H1 (cell line): ENCODE measurements at regions not wholly inside any gene's neighbourhood (a gene's known extent, or its start where the extent isn't known, plus 50 kb on each side); places are given as distances from the start of the nearest gene placed in this dataset.

ENCODE experiments used
- CTCF ChIA-PET: fragments of 300-600 bp; sonication (Branson Sonifier 250); formaldehyde crosslinking; loops from one replicate; lab custom pipeline; 2021; ENCODE audit not compliant: partially characterized antibody; lab: Charles Lee
- POLR2A ChIA-PET: fragments of 300-600 bp; sonication (Branson Sonifier 250); formaldehyde crosslinking; loops from one replicate; lab custom pipeline; 2021; ENCODE audit warnings: inconsistent platforms; ENCODE audit not compliant: partially characterized antibody; lab: Charles Lee
- DNase-seq, 2 experiments: peaks; one replicate each; pipeline versions ENCODE4 v3.0.0 to v3.0.0-alpha.2; 2010 to 2022; ENCODE audit warnings: low spot score in 2 of 2, low read depth in 1 of 2, mixed read lengths in 1 of 2
- FAIRE-seq: peaks from 2 replicates; lab custom pipeline; 2011; peaks lifted over from hg19 to GRCh38; lab: Jason Lieb, UNC
- H2AFZ ChIP-seq: 2 replicates; pipeline ENCODE4 v1.8.1; 2012; ENCODE audit warnings: low read length, inconsistent platforms
- H2AK5ac ChIP-seq: 2 replicates; pipeline ENCODE4 v1.6.1; 2013; ENCODE audit warnings: low read depth, low read length
- H2BK120ac ChIP-seq: replicated peaks from 2 replicates; pipeline ENCODE3; 2013; ENCODE audit warnings: low read depth, low read length, inconsistent platforms
- H2BK12ac ChIP-seq: 2 replicates; pipeline ENCODE4 v1.6.1; 2013; ENCODE audit warnings: low read depth, low read length
- H2BK15ac ChIP-seq: 2 replicates; pipeline ENCODE4 v1.6.1; 2013; ENCODE audit warnings: low read length
- H2BK20ac ChIP-seq: 2 replicates; pipeline ENCODE4 v1.6.1; 2013; ENCODE audit warnings: low read length
- H2BK5ac ChIP-seq: 2 replicates; pipeline ENCODE4 v1.6.1; 2013; ENCODE audit warnings: low read depth, low read length
- H3K14ac ChIP-seq: 2 replicates; pipeline ENCODE4 v1.6.1; 2013; ENCODE audit warnings: inconsistent platforms; ENCODE audit not compliant: insufficient read length
- H3K18ac ChIP-seq: 2 replicates; pipeline ENCODE4 v1.6.1; 2013; ENCODE audit warnings: low read length; ENCODE audit errors: extremely low read depth
- H3K23ac ChIP-seq: 2 replicates; pipeline ENCODE4 v1.6.1; 2013; ENCODE audit warnings: inconsistent platforms; ENCODE audit not compliant: insufficient read length
- H3K23me2 ChIP-seq: 2 replicates; pipeline ENCODE4 v1.6.1; 2013; ENCODE audit warnings: low read depth, low read length
- H3K27ac ChIP-seq: 2 replicates; pipeline ENCODE4 v1.6.1; 2011; ENCODE audit warnings: low read depth, low read length, inconsistent platforms
- H3K27me3 ChIP-seq, 4 experiments: replicated peaks in 1 of 4; 1 replicate in 1 of 4; 2 replicates in 3 of 4; pipeline versions ENCODE4 v1.6.1 to v1.8.1; 2011 to 2013; ENCODE audit warnings: low read length in 3 of 4, mild to moderate bottlenecking in 3 of 4, inconsistent platforms in 2 of 4, mixed read lengths in 2 of 4, moderate library complexity in 1 of 4; ENCODE audit not compliant: control insufficient read depth in 3 of 4, insufficient read depth in 3 of 4; ENCODE audit errors: extremely low read depth in 1 of 4
- H3K36me3 ChIP-seq, 4 experiments: 2 replicates each; pipeline versions ENCODE4 v1.6.1 to v1.8.1; 2011 to 2013; ENCODE audit warnings: mild to moderate bottlenecking in 4 of 4, low read length in 3 of 4, moderate library complexity in 2 of 4, control low read depth in 1 of 4, inconsistent platforms in 1 of 4; ENCODE audit not compliant: insufficient read depth in 4 of 4, control insufficient read depth in 2 of 4
- H3K4ac ChIP-seq: replicated peaks from 2 replicates; pipeline ENCODE3; 2013; ENCODE audit warnings: low read length, low read depth, mixed read lengths, inconsistent platforms; ENCODE audit not compliant: insufficient read length
- H3K4me1 ChIP-seq, 4 experiments: replicated peaks in 1 of 4; 1 replicate in 1 of 4; 2 replicates in 3 of 4; pipeline versions ENCODE4 v1.6.1 to v1.8.1; 2011 to 2013; ENCODE audit warnings: low read length in 3 of 4, inconsistent platforms in 2 of 4, mixed read lengths in 1 of 4; ENCODE audit not compliant: insufficient read depth in 4 of 4, control insufficient read depth in 3 of 4
- H3K4me2 ChIP-seq, 2 experiments: 2 replicates each; pipeline versions ENCODE4 v1.6.1 to v1.8.1; 2011 to 2013; ENCODE audit warnings: low read depth in 2 of 2, low read length in 2 of 2, control low read depth in 1 of 2, inconsistent platforms in 1 of 2, mild to moderate bottlenecking in 1 of 2; ENCODE audit not compliant: insufficient read depth in 1 of 2
- H3K4me3 ChIP-seq, 4 experiments: fragments of 200-600, 300-600 bp in 1 of 4; sonication (generic), shearing (Covaris generic), sonication (Bioruptor Twin) in 1 of 4; 2 replicates each; pipeline versions ENCODE4 v1.5.1 to v1.8.1; 2011 to 2016; ENCODE audit warnings: low read length in 4 of 4, low read depth in 3 of 4, control low read depth in 2 of 4, inconsistent platforms in 2 of 4, mild to moderate bottlenecking in 2 of 4, mixed read lengths in 1 of 4, moderate library complexity in 1 of 4; ENCODE audit not compliant: insufficient read depth in 2 of 4; ENCODE audit errors: extremely low read depth in 1 of 4
- H3K56ac ChIP-seq: replicated peaks from 2 replicates; pipeline ENCODE3; 2013; ENCODE audit warnings: low read depth, mild to moderate bottlenecking, mixed read lengths, low read length, inconsistent platforms; ENCODE audit not compliant: insufficient read length
- H3K79me1 ChIP-seq: 2 replicates; pipeline ENCODE4 v1.6.1; 2013; ENCODE audit warnings: low read depth, low read length, control low read depth
- H3K79me2 ChIP-seq, 2 experiments: 2 replicates each; pipeline versions ENCODE4 v1.6.1 to v1.8.1; 2012 to 2013; ENCODE audit warnings: low read length in 2 of 2, mild to moderate bottlenecking in 2 of 2, inconsistent platforms in 1 of 2; ENCODE audit not compliant: insufficient read depth in 2 of 2, control insufficient read depth in 1 of 2
- H3K9ac ChIP-seq, 4 experiments: replicated peaks in 1 of 4; 1 replicate in 1 of 4; 2 replicates in 3 of 4; pipeline versions ENCODE4 v1.6.1 to v1.8.1; 2011 to 2013; ENCODE audit warnings: low read depth in 3 of 4, low read length in 3 of 4, control low read depth in 2 of 4, mild to moderate bottlenecking in 2 of 4, moderate library complexity in 2 of 4, inconsistent platforms in 1 of 4; ENCODE audit errors: extremely low read depth in 1 of 4
- H3K9me3 ChIP-seq, 2 experiments: 2 replicates each; pipeline versions ENCODE4 v1.6.1 to v1.8.1; 2012 to 2013; ENCODE audit warnings: mild to moderate bottlenecking in 2 of 2, moderate library complexity in 2 of 2, control low read depth in 1 of 2, inconsistent platforms in 1 of 2, low read depth in 1 of 2, low read length in 1 of 2, mixed read lengths in 1 of 2; ENCODE audit not compliant: insufficient read depth in 2 of 2
- H4K20me1 ChIP-seq, 2 experiments: replicated peaks in 1 of 2; 2 replicates each; pipeline versions ENCODE3 to v1.8.1; 2011 to 2013; ENCODE audit warnings: inconsistent platforms in 2 of 2, low read length in 2 of 2, mild to moderate bottlenecking in 1 of 2; ENCODE audit not compliant: insufficient read depth in 2 of 2, control insufficient read depth in 1 of 2
- H4K5ac ChIP-seq: 2 replicates; pipeline ENCODE4 v1.6.1; 2013; ENCODE audit warnings: low read length, low read depth, mixed read lengths, inconsistent platforms; ENCODE audit not compliant: insufficient read length
- H4K8ac ChIP-seq: 2 replicates; pipeline ENCODE4 v1.8.0; 2013; ENCODE audit warnings: mild to moderate bottlenecking, moderate library complexity, low read length, inconsistent platforms; ENCODE audit not compliant: insufficient read depth; ENCODE audit errors: extremely low read depth
- H4K91ac ChIP-seq: replicated peaks from 2 replicates; pipeline ENCODE3; 2013; ENCODE audit warnings: low read length, mixed read lengths, inconsistent platforms; ENCODE audit not compliant: insufficient read length
- BRCA1 ChIP-seq: IDR thresholded peaks from 2 replicates; pipeline ENCODE4 v1.6.1; 2012; ENCODE audit warnings: low read depth, low read length, improper control_type of control experiment
- CHD1 ChIP-seq: IDR thresholded peaks from 2 replicates; pipeline ENCODE4 v1.6.1; 2012; ENCODE audit warnings: low read depth, low read length, improper control_type of control experiment
- PHF8 ChIP-seq: fragments of 200-600 bp; sonication (generic); conservative IDR thresholded peaks from 2 replicates; pipeline ENCODE4 v1.7.1; 2012; ENCODE audit warnings: low read depth, mild to moderate bottlenecking, inconsistent platforms, low read length, moderate library complexity
- POLR2A ChIP-seq, 2 experiments: IDR thresholded peaks; 1 replicate in 1 of 2; 2 replicates in 1 of 2; pipeline ENCODE4 v1.6.1; 2011; ENCODE audit warnings: low read depth in 2 of 2, low read length in 2 of 2, mild to moderate bottlenecking in 2 of 2; ENCODE audit errors: control extremely low read depth in 1 of 2
- RBBP5 ChIP-seq: IDR thresholded peaks from 2 replicates; pipeline ENCODE4 v1.7.1; 2012; ENCODE audit warnings: low read depth, mild to moderate bottlenecking, inconsistent platforms, low read length, moderate library complexity, borderline replicate concordance
- SIN3A ChIP-seq, 2 experiments: IDR thresholded peaks in 1 of 2; conservative IDR thresholded peaks in 1 of 2; 2 replicates each; pipeline ENCODE4 v1.6.1; 2011 to 2012; ENCODE audit warnings: low read length in 2 of 2, improper control_type of control experiment in 1 of 2, low read depth in 1 of 2, mild to moderate bottlenecking in 1 of 2
- SP4 ChIP-seq: IDR thresholded peaks from 2 replicates; pipeline ENCODE4 v1.6.1; 2012; ENCODE audit warnings: low read length, inconsistent platforms
- WGBS, 2 experiments: shearing (Covaris generic) in 1 of 2; methylation state at CpG; one replicate each; pipeline versions ENCODE4 v1.1.6 to v1.1.7; 2013 to 2015; ENCODE audit warnings: low lambda C conversion rate in 2 of 2, mixed read lengths in 2 of 2, inconsistent platforms in 1 of 2, low coverage in 1 of 2, missing lambda C conversion rate in 1 of 2; ENCODE audit not compliant: insufficient replicate concordance in 2 of 2, insufficient coverage in 1 of 2, insufficient read length in 1 of 2; ENCODE audit errors: extremely low coverage in 1 of 2, missing lambda C conversion rate in 1 of 2; 5-methylcytosine and 5-hydroxymethylcytosine counted together

DNA sequence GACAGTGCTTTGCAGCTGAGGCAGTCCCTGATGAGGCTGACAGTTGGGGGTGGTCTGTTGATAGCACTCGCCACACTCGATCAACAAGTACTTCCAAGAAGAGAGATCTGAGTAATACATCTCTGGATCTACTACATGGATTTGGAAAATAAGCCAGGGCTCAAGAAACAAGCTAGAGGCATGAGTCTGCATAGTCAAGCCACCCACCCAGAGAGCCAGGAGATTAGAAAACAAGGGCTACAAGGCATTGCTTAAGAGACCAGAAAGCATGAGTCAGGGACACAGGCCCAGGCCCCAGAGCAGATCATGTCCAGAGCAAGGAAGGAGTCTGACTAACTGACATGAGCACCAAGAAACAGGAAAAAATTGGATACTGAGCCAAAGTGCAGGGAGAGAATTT, 196.9 kb upstream of the CWC22 start:
- Histone ChIP-seq H4K5ac (no peak overlapping the region), H3K4me2 (no peak overlapping the region), H2BK15ac (no peak overlapping the region), H2AK5ac (no peak overlapping the region), H3K4me1 (no peaks in the 10 kb centered on the region; a peak in 1 of 7 replicates), H3K56ac (no peak overlapping the region), H3K9me3 (no peaks in the 10 kb centered on the region), H2BK120ac (no peak overlapping the region), H4K91ac (no peak overlapping the region), H3K27me3 (no peaks in the 10 kb centered on the region), H3K9ac (no peak overlapping the region), H3K27ac (no peak overlapping the region), H3K79me1 (no peaks in the 10 kb centered on the region), H3K4ac (no peak overlapping the region), H4K8ac (no peak overlapping the region), H3K18ac (no peak overlapping the region), H3K14ac (no peak overlapping the region), H2BK12ac (no peak overlapping the region), H3K79me2 (no peaks in the 10 kb centered on the region), H2AFZ (peak overlapping the region; percentile 78; the same call in 1 of the 2 replicates), H3K4me3 (no peak overlapping the region), H3K36me3 (no peaks in the 10 kb centered on the region), H4K20me1 (no peaks in the 10 kb centered on the region), H3K23me2 (no peaks in the 10 kb centered on the region), H2BK20ac (peak overlapping the region; percentile 41; the same call in 1 of the 2 replicates), H3K23ac (no peak overlapping the region), H2BK5ac (no peak overlapping the region)
- no peak for FAIRE-seq
- no peak for DNase-seq
- ChIA-PET POLR2A (no interaction called here), CTCF (no interaction called here)
- WGBS, 2 experiments: 86% methylated on average over 2 of the region's 2 CpGs; no CpG with 5 or more reads in 1 of the 2 experiments
- TF ChIP-seq PHF8 (no peak), SP4 (no peak), SIN3A (conservative IDR thresholded peaks at IDR 0.05 in 1 of 2, IDR thresholded peaks at IDR 0.05 in 1 of 2; ENCODE audit: low read depth in 1 of 2, low read length in 2 of 2) (no peak), RBBP5 (no peak), POLR2A (IDR thresholded peaks at IDR 0.05; ENCODE audit: control extremely low read depth in 1 of 2, low read depth in 2 of 2, low read length in 2 of 2) (no peak), CHD1 (no peak), BRCA1 (no peak)
